ENCODE measurements at regions not wholly inside any gene's neighbourhood (a gene's known extent, or its start where the extent isn't known, plus 50 kb on each side); places are given as distances from the start of the nearest gene placed in this dataset.

GRCh38 chr4:144209491-144209890 is 69.0 kb upstream of the GYPA start:
- intact Hi-C loops (cut with DNase I; ENCODE audit: low total_unique reads), result no loop called here
- no peak for DNase-seq
- Histone ChIP-seq H3K4me1 (no peaks in the 10 kb centered on the region), H3K36me3 (no peaks in the 10 kb centered on the region), H3K27me3 (no peaks in the 10 kb centered on the region), H3K9me3 (no peaks in the 10 kb centered on the region), H3K27ac (no peak overlapping the region), H3K4me3 (no peak overlapping the region)
- TF ChIP-seq, protein P1, sequence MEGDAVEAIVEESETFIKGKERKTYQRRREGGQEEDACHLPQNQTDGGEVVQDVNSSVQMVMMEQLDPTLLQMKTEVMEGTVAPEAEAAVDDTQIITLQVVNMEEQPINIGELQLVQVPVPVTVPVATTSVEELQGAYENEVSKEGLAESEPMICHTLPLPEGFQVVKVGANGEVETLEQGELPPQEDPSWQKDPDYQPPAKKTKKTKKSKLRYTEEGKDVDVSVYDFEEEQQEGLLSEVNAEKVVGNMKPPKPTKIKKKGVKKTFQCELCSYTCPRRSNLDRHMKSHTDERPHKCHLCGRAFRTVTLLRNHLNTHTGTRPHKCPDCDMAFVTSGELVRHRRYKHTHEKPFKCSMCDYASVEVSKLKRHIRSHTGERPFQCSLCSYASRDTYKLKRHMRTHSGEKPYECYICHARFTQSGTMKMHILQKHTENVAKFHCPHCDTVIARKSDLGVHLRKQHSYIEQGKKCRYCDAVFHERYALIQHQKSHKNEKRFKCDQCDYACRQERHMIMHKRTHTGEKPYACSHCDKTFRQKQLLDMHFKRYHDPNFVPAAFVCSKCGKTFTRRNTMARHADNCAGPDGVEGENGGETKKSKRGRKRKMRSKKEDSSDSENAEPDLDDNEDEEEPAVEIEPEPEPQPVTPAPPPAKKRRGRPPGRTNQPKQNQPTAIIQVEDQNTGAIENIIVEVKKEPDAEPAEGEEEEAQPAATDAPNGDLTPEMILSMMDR (IDR thresholded peaks at IDR 0.05), result no peak

- no peak for DNase-seq
- Histone ChIP-seq H3K36me3 (no peaks in the 10 kb centered on the region), H3K4me3 (no peak overlapping the region), H3K9me3 (no peaks in the 10 kb centered on the region), H3K27ac (no peak overlapping the region), H3K4me1 (no peaks in the 10 kb centered on the region), H3K27me3 (no peaks in the 10 kb centered on the region)
- TF ChIP-seq, protein P1 (IDR thresholded peaks at IDR 0.05), result no peak
- intact Hi-C loops (cut with DNase I; ENCODE audit: low total_unique reads), result no loop called here
These were observed 72.9 kb upstream of the GYPA start for GRCh38 chr4:144213371-144213770.

DNA sequence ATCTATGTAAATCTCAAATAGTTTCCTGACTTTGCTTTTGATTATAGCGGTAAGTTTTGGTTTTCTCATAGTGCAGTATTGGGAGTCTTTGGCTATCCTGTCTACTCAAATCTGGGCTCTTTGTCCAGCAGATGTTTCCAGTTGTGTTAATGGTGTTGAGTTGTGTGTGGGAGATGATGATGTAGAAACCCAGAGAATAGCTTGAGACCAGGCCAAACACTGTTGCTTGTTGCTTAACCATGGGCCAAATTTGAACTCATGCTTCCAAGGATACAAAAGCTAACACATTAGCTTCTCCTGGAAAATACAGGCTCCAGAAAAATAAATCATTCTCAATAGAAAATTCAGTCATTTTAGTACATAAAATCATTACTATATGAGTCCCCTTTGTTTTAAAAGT is 82.6 kb upstream of the GYPA start:
- Histone ChIP-seq H3K9me3 (no peaks in the 10 kb centered on the region), H3K4me1 (no peaks in the 10 kb centered on the region), H3K27me3 (no peaks in the 10 kb centered on the region), H3K36me3 (no peaks in the 10 kb centered on the region), H3K27ac (no peak overlapping the region), H3K4me3 (no peak overlapping the region)
- TF ChIP-seq, protein P1 (IDR thresholded peaks at IDR 0.05), result no peak
- intact Hi-C loops (cut with DNase I; ENCODE audit: low total_unique reads), result no loop called here
- DNase-seq, result no peak

DNA sequence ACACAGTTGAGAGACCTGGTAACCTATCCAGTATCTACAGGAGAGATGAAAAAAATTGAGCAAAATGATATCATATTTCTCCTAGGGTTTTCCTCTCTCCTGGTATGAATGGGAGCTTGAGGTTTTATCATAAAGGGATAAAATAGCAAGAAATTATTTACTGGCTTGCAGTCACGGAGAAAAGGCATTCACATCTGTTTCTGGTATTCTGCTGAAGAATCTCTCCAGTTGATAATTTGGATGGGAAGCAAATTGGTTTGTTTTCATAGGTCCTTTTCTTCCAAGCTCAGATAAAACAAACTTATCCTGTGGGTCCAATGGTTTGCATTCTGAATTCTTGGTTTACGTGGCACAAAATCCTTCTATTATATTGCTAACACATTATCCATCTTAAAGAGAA is 83.1 kb upstream of the GYPA start:
- H3K4me3 ChIP-seq, result no peak overlapping the region
- H3K9me3 ChIP-seq, result no peaks in the 10 kb centered on the region
- intact Hi-C loops (cut with DNase I; ENCODE audit: low total_unique reads), result no loop called here
- H3K4me1 ChIP-seq, result no peaks in the 10 kb centered on the region
- no peak overlapping the region for H3K27ac ChIP-seq
- TF ChIP-seq, protein P1 (IDR thresholded peaks at IDR 0.05), result no peak
- DNase-seq, result no peak
- no peaks in the 10 kb centered on the region for H3K36me3 ChIP-seq
- no peaks in the 10 kb centered on the region for H3K27me3 ChIP-seq

GRCh38 chr4:144259285-144259684 is 118.8 kb upstream of the GYPA start:
- TF ChIP-seq, protein P1 (IDR thresholded peaks at IDR 0.05), result no peak
- Histone ChIP-seq H3K9me3 (peaks cover 0 to 5% (median 3%) of the 10 kb centered on the region in 3 donors), H3K4me1 (no peaks in the 10 kb centered on the region), H3K27ac (no peak overlapping the region), H3K4me3 (no peak overlapping the region), H3K36me3 (no peaks in the 10 kb centered on the region), H3K27me3 (no peaks in the 10 kb centered on the region)
- no peak for DNase-seq
- intact Hi-C loops (cut with DNase I; ENCODE audit: low total_unique reads), result no loop called here

- TF ChIP-seq, protein P1 (IDR thresholded peaks at IDR 0.05), result no peak
- H3K27ac ChIP-seq, result no peak overlapping the region
These were observed 126.6 kb upstream of the GYPA start for GRCh38 chr4:144267084-144267483.

More at GRCh38 chr4:144267084-144267483, 126.6 kb upstream of the GYPA start:
- DNase-seq, result no peak
- Histone ChIP-seq H3K9me3 (no peaks in the 10 kb centered on the region), H3K4me1 (no peaks in the 10 kb centered on the region), H3K4me3 (no peak overlapping the region), H3K36me3 (no peaks in the 10 kb centered on the region), H3K27me3 (no peaks in the 10 kb centered on the region)
- intact Hi-C loops (cut with DNase I; ENCODE audit: low total_unique reads), result no loop called here
